SHP77 treated with DMSO at 0.1 percent for 48 hours (cell line): ENCODE measurements at regions not wholly inside any gene's neighbourhood (a gene's known extent, or its start where the extent isn't known, plus 50 kb on each side); places are given as distances from the start of the nearest gene placed in this dataset.
"Not testable (repeated sequence)": the region's sequence is repeated elsewhere in the genome, so short reads cannot be mapped to it uniquely, and the experiment has no call there.

ENCODE experiments used
- DNase-seq: peaks from one replicate; lab custom pipeline; 2025; lab: John Stamatoyannopoulos, UW

- not testable (repeated sequence) for DNase-seq
Measured at GRCh38 chr15:30760633-30761032, 134.7 kb downstream of the ARHGAP11B start.

- not testable (repeated sequence) for DNase-seq
Measured at GRCh38 chr15:30761365-30761764, 135.4 kb downstream of the ARHGAP11B start.

GRCh38 chr15:30769390-30770124, 134.2 kb upstream of the FAN1 start:
- peak; percentile 7 for DNase-seq

- DNase-seq = no peak
Measured at GRCh38 chr15:30770759-30771158, 133.0 kb upstream of the FAN1 start.

- DNase-seq = no peak
Measured at GRCh38 chr15:30783019-30783418, 120.7 kb upstream of the FAN1 start.

- DNase-seq = no peak
Measured at GRCh38 chr15:30788595-30788994, 115.1 kb upstream of the FAN1 start.

GRCh38 chr15:30791239-30792175, 112.2 kb upstream of the FAN1 start:
- no peak for DNase-seq

GRCh38 chr15:30792843-30793242, 110.9 kb upstream of the FAN1 start:
- not testable (repeated sequence) for DNase-seq

GRCh38 chr15:30794388-30794787, 109.3 kb upstream of the FAN1 start:
- DNase-seq = no peak

- DNase-seq = not testable (repeated sequence)
Measured at GRCh38 chr15:30799565-30799964, 104.2 kb upstream of the FAN1 start.

GRCh38 chr15:30801140-30801895, 102.4 kb upstream of the FAN1 start:
- DNase-seq = not testable (repeated sequence)

- DNase-seq = peak; percentile 49
Measured at GRCh38 chr15:30802001-30802400, 101.7 kb upstream of the FAN1 start.

GRCh38 chr15:30803703-30804102, 100.0 kb upstream of the FAN1 start:
- DNase-seq = not testable (repeated sequence)

GRCh38 chr15:30816430-30816829, 87.3 kb upstream of the FAN1 start:
- no peak for DNase-seq

- peak; percentile 46 for DNase-seq
Measured at GRCh38 chr15:30823068-30823813, 80.5 kb upstream of the FAN1 start.

GRCh38 chr15:30824518-30825195, 79.1 kb upstream of the FAN1 start:
- DNase-seq = peak; percentile 20

- DNase-seq = no peak
Measured at GRCh38 chr15:30827625-30828303, 76.0 kb upstream of the FAN1 start.

GRCh38 chr15:30828304-30828639, 75.4 kb upstream of the FAN1 start:
- DNase-seq = not testable (repeated sequence)

GRCh38 chr15:30830961-30831360, 72.8 kb upstream of the FAN1 start:
- DNase-seq = no peak

GRCh38 chr15:30833379-30833778, 70.3 kb upstream of the FAN1 start:
- DNase-seq = not testable (repeated sequence)
